Stimulated activated CD4-positive, alpha-beta T cell treated with anti-CD3 and anti-CD28 coated beads, Interleukin-15, amount 100 ng/mL, for 48 hours (primary cell): ENCODE measurements at regions not wholly inside any gene's neighbourhood (a gene's known extent, or its start where the extent isn't known, plus 50 kb on each side); places are given as distances from the start of the nearest gene placed in this dataset.
"Not testable (repeated sequence)": the region's sequence is repeated elsewhere in the genome, so short reads cannot be mapped to it uniquely, and the experiment has no call there.

Experiments
- DNase-seq, 2 donors: peaks; one replicate each; pipeline ENCODE4 v3.0.0-alpha.2; 2020; ENCODE audit warnings: low read depth in 2 of 2

- no peak for DNase-seq
Measured at GRCh38 chrY:12359867-12360266, 341.2 kb upstream of the USP9Y start.

DNA sequence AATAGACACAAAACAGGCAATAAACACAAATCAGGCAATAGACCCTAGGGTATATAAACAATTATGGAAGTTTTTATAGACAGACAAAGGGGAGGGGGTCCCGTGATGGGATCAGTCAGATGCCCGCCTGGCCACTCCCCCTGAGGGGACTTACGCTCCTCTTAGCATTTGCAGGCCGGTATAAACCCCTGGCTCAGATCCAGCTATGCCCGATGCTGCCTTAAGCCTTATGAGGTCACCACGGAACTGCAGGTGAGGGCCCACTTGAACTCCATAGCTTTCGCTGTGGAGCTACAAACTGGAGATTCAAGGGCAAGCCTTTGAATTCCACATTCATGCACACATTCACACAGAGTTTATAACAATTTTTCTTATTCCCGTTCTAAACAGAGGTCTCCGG lies 340.5 kb upstream of the USP9Y start:
- no peak for DNase-seq

- no peak for DNase-seq
Measured at GRCh38 chrY:12365311-12365910, 335.6 kb upstream of the USP9Y start.

- not testable (repeated sequence) for DNase-seq
Measured at GRCh38 chrY:12374588-12374987, 326.4 kb upstream of the USP9Y start.

GRCh38 chrY:12391655-12392559 lies 309.1 kb upstream of the USP9Y start:
- not testable (repeated sequence) for DNase-seq

DNA sequence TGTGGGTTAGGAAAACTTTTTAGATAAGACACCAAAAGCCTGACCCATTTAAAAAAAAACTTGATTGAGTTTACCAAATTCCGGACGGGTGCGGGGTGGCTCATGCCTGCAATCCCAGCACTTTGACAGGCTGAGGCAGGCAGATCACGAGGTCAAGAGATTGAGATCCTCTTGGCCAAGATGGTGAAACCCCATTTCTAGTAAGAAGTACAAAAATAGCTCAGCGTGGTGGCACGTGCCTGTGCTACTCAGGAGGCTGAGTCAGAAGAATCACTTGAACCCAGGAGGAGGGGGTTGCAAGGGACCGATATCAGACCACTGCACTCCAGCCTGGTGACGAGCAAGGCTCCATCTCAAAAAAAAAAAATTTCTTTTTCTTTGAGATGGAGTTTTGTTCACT lies 307.8 kb upstream of the USP9Y start:
- DNase-seq, result no peak

GRCh38 chrY:12395381-12396120 lies 305.5 kb upstream of the USP9Y start:
- not testable (repeated sequence) for DNase-seq

DNA sequence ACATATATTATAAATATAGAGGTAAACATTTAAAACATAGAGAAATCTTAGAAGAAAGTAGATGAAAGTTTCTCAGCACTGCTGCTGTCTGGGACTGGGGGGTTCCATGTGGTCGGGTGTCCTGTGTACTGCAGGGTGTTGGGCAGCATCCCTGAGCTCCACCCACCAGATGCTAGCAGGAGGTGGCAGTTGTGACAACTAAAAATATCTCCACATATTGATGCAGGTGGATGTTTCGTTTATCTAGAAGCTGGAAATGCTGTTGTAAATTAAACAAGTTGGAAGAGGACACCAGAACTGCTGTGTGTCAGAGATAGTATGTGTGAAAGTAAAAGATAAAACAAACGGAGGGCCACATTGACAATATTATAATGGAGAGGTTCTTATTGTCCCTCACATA lies 297.1 kb upstream of the USP9Y start:
- DNase-seq, result no peak

DNA sequence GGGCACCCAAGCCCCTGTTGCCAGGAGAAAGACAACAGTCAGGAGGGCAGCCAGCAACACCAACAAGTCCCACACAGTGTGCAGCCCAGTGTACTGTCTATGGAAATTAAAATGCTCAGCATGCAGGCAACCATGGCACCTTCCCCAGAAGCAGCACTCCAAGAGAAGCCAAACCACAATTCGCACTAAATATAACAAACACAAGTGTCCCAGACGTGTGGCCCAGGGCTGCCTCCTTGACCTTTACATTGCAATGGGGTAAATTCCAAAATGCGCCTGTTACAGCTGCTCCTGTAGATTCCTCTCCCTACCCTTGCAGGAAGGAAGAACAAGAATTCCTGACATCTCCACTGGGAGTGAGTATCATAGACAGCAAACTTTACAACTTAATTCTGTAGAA lies 292.8 kb upstream of the USP9Y start:
- DNase-seq, result no peak

GRCh38 chrY:12410696-12411095 lies 290.3 kb upstream of the USP9Y start:
- DNase-seq, result no peak

- DNase-seq, result no peak
Measured at GRCh38 chrY:12421072-12421787, 279.8 kb upstream of the USP9Y start.

GRCh38 chrY:12421788-12422124 lies 279.3 kb upstream of the USP9Y start:
- no peak for DNase-seq

DNA sequence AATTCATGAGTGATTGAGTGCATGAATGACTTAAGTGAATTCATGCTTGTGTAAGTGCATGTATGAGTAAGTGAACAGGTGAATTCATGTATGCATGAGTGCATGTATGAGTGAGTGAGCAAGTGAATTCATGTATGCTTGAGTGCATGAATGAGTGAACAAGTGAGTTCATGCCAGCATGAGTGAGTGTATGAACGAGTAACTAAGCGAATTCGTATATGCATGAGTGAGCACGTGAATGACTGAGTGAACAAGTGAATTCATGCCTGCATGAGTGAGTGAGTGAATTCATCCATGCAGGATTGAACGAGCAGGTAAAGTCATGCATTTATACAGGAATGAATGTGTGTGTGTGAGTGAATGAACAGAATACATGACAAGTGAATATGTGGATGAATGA lies 278.5 kb upstream of the USP9Y start:
- no peak for DNase-seq

GRCh38 chrY:12423416-12424252 lies 277.4 kb upstream of the USP9Y start:
- no peak for DNase-seq

DNA sequence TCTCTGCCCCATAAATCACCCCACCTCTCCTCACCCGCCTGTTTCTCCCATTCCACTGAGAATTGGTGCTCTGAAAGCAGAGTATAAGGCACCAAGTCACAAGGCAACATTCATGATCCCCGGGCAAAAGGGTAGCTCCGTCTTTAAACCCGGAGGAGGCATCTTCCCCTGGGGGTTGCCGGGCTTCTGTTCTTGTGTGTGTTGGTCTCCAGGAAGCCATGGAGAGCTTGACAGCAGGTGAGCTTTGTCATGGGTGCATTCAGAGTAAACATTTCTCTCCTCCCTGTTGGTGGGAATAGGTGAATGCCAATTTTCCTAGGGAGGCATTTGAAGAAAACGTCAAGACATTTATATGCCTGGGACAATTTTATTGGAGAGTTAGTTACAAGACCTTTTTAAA lies 275.5 kb upstream of the USP9Y start:
- DNase-seq, result no peak

GRCh38 chrY:12427361-12427760 lies 273.7 kb upstream of the USP9Y start:
- no peak for DNase-seq

GRCh38 chrY:12431546-12431945 lies 269.5 kb upstream of the USP9Y start:
- DNase-seq, result no peak

DNA sequence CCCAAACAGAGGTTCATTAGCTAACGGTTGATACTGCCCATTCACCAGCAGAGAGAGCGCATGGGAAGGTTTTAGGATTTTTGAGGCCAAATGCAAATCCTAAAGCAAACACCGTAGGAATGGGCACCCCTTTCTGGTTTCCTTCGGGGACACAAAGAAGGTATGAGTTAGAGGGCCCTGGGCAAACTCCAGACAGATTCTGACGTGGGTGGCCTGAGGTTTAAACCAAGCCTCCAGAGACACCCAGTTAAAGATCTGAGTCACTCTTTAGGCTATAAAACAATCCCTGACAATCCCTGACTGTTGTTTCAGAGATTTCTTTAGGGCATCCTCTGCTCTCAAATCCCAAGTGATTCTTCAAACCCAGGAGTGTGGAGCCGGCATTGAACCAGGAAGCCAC lies 262.2 kb upstream of the USP9Y start:
- DNase-seq, result not testable (repeated sequence)

GRCh38 chrY:12444200-12444599 lies 256.8 kb upstream of the USP9Y start:
- no peak for DNase-seq

GRCh38 chrY:12446486-12447265 lies 254.4 kb upstream of the USP9Y start:
- not testable (repeated sequence) for DNase-seq
